Neuronal stem cell (in vitro differentiated cells): ENCODE measurements at regions not wholly inside any gene's neighbourhood (a gene's known extent, or its start where the extent isn't known, plus 50 kb on each side); places are given as distances from the start of the nearest gene placed in this dataset.

Source experiments
- DNase-seq: peaks from one replicate; pipeline ENCODE4 v3.0.0-alpha.2; 2013; ENCODE audit warnings: low spot score
- H2AFZ ChIP-seq: one replicate; pipeline ENCODE4 v1.6.1; 2013; ENCODE audit warnings: mild to moderate bottlenecking, low read length, inconsistent platforms
- H2AK5ac ChIP-seq: 2 replicates; pipeline ENCODE4 v1.6.1; 2013; ENCODE audit warnings: low read depth, mild to moderate bottlenecking, inconsistent platforms, low read length, moderate library complexity, mixed read lengths
- H2BK120ac ChIP-seq: 2 replicates; pipeline ENCODE4 v1.6.1; 2013; ENCODE audit warnings: low read depth, mild to moderate bottlenecking, inconsistent platforms, low read length, moderate library complexity, mixed read lengths
- H2BK12ac ChIP-seq: one replicate; pipeline ENCODE4 v1.6.1; 2013; ENCODE audit warnings: low read length, inconsistent platforms
- H2BK15ac ChIP-seq: 2 replicates; pipeline ENCODE4 v1.6.1; 2013; ENCODE audit warnings: mild to moderate bottlenecking, low read length, inconsistent platforms, mixed read lengths
- H2BK5ac ChIP-seq: one replicate; pipeline ENCODE4 v1.6.1; 2013; ENCODE audit warnings: inconsistent platforms, mild to moderate bottlenecking, low read length, moderate library complexity
- H3K14ac ChIP-seq: one replicate; pipeline ENCODE4 v1.6.1; 2013; ENCODE audit warnings: low read length, inconsistent platforms
- H3K18ac ChIP-seq: 2 replicates; pipeline ENCODE4 v1.6.1; 2013; ENCODE audit warnings: low read length, inconsistent platforms
- H3K23ac ChIP-seq: 2 replicates; pipeline ENCODE4 v1.6.1; 2013; ENCODE audit warnings: low read depth, mild to moderate bottlenecking, mixed read lengths, low read length, inconsistent platforms; ENCODE audit not compliant: poor library complexity
- H3K27ac ChIP-seq: replicated peaks from 3 replicates; pipeline ENCODE4 v1.5.1; 2013; ENCODE audit warnings: low read length, inconsistent platforms
- H3K27me3 ChIP-seq, 3 experiments: 2 replicates each; pipeline ENCODE4 v1.6.1; 2013; ENCODE audit warnings: low read length in 3 of 3, mild to moderate bottlenecking in 2 of 3, inconsistent platforms in 1 of 3, low read depth in 1 of 3, mixed read lengths in 1 of 3, moderate library complexity in 1 of 3; ENCODE audit not compliant: control insufficient read depth in 3 of 3, insufficient read depth in 3 of 3
- H3K36me3 ChIP-seq, 2 donors: replicated peaks in 1 of 2; 2 replicates each; pipeline ENCODE4 v1.6.1; 2013; ENCODE audit warnings: low read length in 2 of 2; ENCODE audit not compliant: control insufficient read depth in 2 of 2, insufficient read depth in 2 of 2
- H3K4ac ChIP-seq: 2 replicates; pipeline ENCODE4 v1.6.1; 2013; ENCODE audit warnings: inconsistent platforms, mild to moderate bottlenecking, low read length, moderate library complexity
- H3K4me1 ChIP-seq, 2 donors: 1 replicate in 1 of 2; 2 replicates in 1 of 2; pipeline ENCODE4 v1.6.1; 2013; ENCODE audit warnings: low read length in 2 of 2, low read depth in 1 of 2; ENCODE audit not compliant: control insufficient read depth in 2 of 2, insufficient read depth in 1 of 2
- H3K4me2 ChIP-seq: one replicate; pipeline ENCODE4 v1.6.1; 2013; ENCODE audit warnings: mild to moderate bottlenecking, low read length, inconsistent platforms; ENCODE audit not compliant: insufficient read depth, poor library complexity, severe bottlenecking
- H3K4me3 ChIP-seq, 2 donors: 2 replicates each; pipeline ENCODE4 v1.5.1; 2013; ENCODE audit warnings: low read length in 2 of 2, mild to moderate bottlenecking in 2 of 2, inconsistent platforms in 1 of 2, moderate library complexity in 1 of 2
- H3K79me1 ChIP-seq: one replicate; pipeline ENCODE4 v1.6.1; 2013; ENCODE audit warnings: low read depth, mild to moderate bottlenecking, inconsistent platforms, low read length, moderate library complexity
- H3K9ac ChIP-seq: one replicate; pipeline ENCODE4 v1.6.1; 2013; ENCODE audit warnings: mild to moderate bottlenecking, low read depth, low read length, inconsistent platforms; ENCODE audit not compliant: poor library complexity
- H3K9me3 ChIP-seq, 2 donors: replicated peaks in 1 of 2; 2 replicates each; pipeline versions ENCODE3 to v1.6.1; 2013; ENCODE audit warnings: low read length in 2 of 2, mild to moderate bottlenecking in 2 of 2, inconsistent platforms in 1 of 2, low read depth in 1 of 2, mixed read lengths in 1 of 2, moderate library complexity in 1 of 2; ENCODE audit not compliant: control insufficient read depth in 2 of 2, insufficient read depth in 1 of 2
- H4K8ac ChIP-seq: one replicate; pipeline ENCODE4 v1.6.1; 2013; ENCODE audit warnings: low read depth, mild to moderate bottlenecking, inconsistent platforms, low read length, moderate library complexity
- H4K91ac ChIP-seq: one replicate; pipeline ENCODE4 v1.6.1; 2013; ENCODE audit warnings: low read length, low read depth, mild to moderate bottlenecking, inconsistent platforms; ENCODE audit not compliant: poor library complexity
- WGBS, 2 donors: extraction: QIAGEN DNeasy Blood & Tissue Kit; methylation state at CpG; one replicate each; pipeline ENCODE4 v1.1.7; 2013; ENCODE audit warnings: missing lambda C conversion rate in 2 of 2, mixed read lengths in 1 of 2; ENCODE audit not compliant: insufficient read length in 2 of 2, insufficient replicate concordance in 1 of 2; ENCODE audit errors: extremely low coverage in 2 of 2; 5-methylcytosine and 5-hydroxymethylcytosine counted together

DNA sequence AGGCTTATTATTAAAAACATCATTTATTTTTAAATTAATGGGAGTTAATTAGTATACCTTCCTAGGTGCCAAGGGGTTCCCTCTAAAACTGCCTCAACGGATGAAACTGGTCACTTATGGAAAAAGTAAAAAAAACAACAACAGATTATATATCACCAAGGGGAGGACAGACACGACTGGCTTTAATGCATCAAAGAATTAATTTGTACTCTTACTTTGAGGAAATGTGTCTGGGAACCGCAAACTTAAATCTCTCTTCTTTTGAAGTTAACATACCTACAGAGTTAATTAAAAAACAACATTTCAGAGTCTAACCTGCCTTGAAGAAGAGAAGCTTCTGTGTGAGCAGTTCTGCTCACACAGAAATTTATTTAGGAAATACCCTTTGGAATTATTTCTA lies 354.6 kb downstream of the LRRC70 start:
- no peak overlapping the region for H2BK5ac ChIP-seq

DNA sequence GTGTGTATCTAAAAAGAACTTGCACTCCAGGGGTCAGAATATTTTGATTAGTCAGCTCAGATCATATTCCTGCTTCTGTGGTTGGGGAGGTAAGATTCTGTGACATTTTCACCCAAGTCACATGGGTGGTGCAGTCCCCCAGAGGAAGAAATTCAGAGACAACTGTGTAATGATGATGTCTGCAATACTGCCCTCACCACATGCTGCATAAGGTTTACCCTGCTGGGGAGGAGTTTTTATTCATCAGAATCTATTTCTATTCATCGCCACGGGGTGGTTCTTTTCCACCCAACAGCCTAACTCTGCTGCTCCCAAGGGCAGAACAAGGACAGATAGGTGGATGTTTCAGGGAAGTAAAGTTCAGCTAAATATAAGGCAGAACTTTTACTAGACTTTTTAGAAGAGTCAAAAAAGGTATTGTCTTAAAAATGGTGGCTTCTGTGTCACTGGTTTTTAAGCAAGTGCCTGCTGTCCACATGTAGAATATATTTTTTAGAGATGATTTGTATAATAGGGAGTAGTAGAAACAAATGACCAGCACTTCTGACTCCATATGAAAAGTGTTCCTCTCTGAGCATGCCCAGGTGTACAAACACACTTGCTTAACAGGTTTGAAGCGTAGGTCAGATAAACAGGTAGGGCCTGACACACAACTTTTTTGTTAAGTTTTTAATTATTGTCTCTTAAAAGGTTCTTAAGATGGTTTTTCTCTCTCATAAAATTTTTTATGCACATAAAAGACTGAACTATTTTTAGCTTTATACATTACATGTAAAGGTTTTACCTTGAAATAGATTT lies 352.7 kb downstream of the LRRC70 start:
- Histone ChIP-seq H3K36me3 (no peaks in the 10 kb centered on the region), H3K4me3 (no peak overlapping the region), H4K8ac (no peak overlapping the region), H3K27me3 (no peaks in the 10 kb centered on the region), H3K79me1 (no peaks in the 10 kb centered on the region), H2BK12ac (no peak overlapping the region), H2AFZ (no peak overlapping the region), H2BK120ac (no peak overlapping the region), H3K27ac (no peak overlapping the region), H2BK15ac (no peak overlapping the region), H3K4me2 (no peak overlapping the region), H3K14ac (no peak overlapping the region), H3K18ac (no peak overlapping the region), H2BK5ac (no peak overlapping the region), H3K9me3 (no peaks in the 10 kb centered on the region), H3K4ac (no peak overlapping the region), H3K23ac (no peak overlapping the region), H4K91ac (no peak overlapping the region), H3K4me1 (no peaks in the 10 kb centered on the region), H2AK5ac (no peak overlapping the region), H3K9ac (no peak overlapping the region)
- WGBS, 2 donors: no CpG with 5 or more reads among the region's 3 CpGs
- no peak for DNase-seq

More for the DNA sequence above, 354.6 kb downstream of the LRRC70 start:
- Histone ChIP-seq H3K9ac (no peak overlapping the region), H2BK120ac (no peak overlapping the region), H3K4ac (no peak overlapping the region), H2AK5ac (no peak overlapping the region), H3K36me3 (no peaks in the 10 kb centered on the region), H2BK12ac (no peak overlapping the region), H3K27me3 (no peaks in the 10 kb centered on the region), H3K18ac (no peak overlapping the region), H2BK15ac (no peak overlapping the region), H3K4me3 (no peak overlapping the region), H3K23ac (no peak overlapping the region), H3K9me3 (no peaks in the 10 kb centered on the region), H4K91ac (no peak overlapping the region), H3K14ac (no peak overlapping the region), H4K8ac (no peak overlapping the region), H3K27ac (no peak overlapping the region), H3K4me1 (no peaks in the 10 kb centered on the region), H3K79me1 (no peaks in the 10 kb centered on the region), H3K4me2 (no peak overlapping the region), H2AFZ (no peak overlapping the region)
- WGBS, 2 donors: no CpG with 5 or more reads among the region's 3 CpGs
- DNase-seq: no peak

- Histone ChIP-seq H3K23ac (no peak overlapping the region), H3K9me3 (no peaks in the 10 kb centered on the region), H4K91ac (no peak overlapping the region), H3K79me1 (no peaks in the 10 kb centered on the region), H2AFZ (no peak overlapping the region), H3K4me2 (no peak overlapping the region), H3K18ac (no peak overlapping the region), H4K8ac (no peak overlapping the region), H3K27me3 (no peaks in the 10 kb centered on the region), H2BK12ac (no peak overlapping the region), H3K4me3 (no peak overlapping the region), H3K14ac (no peak overlapping the region), H2BK120ac (no peak overlapping the region), H2BK5ac (no peak overlapping the region), H2AK5ac (no peak overlapping the region), H3K4me1 (no peaks in the 10 kb centered on the region), H3K36me3 (no peaks in the 10 kb centered on the region), H3K27ac (no peak overlapping the region), H3K9ac (no peak overlapping the region), H2BK15ac (no peak overlapping the region), H3K4ac (no peak overlapping the region)
- WGBS, 2 donors: no CpG with 5 or more reads among the region's 3 CpGs
- DNase-seq: no peak
Observed at GRCh38 chr5:62922191-62922590, 343.6 kb downstream of the LRRC70 start.

- Histone ChIP-seq H3K9ac (no peak overlapping the region), H2BK120ac (no peak overlapping the region), H3K27me3 (no peaks in the 10 kb centered on the region), H3K4ac (no peak overlapping the region), H4K8ac (no peak overlapping the region), H2AFZ (no peak overlapping the region), H3K23ac (no peak overlapping the region), H3K36me3 (no peaks in the 10 kb centered on the region), H2BK15ac (no peak overlapping the region), H3K14ac (no peak overlapping the region), H3K4me3 (no peak overlapping the region), H2AK5ac (no peak overlapping the region), H4K91ac (no peak overlapping the region), H3K27ac (no peak overlapping the region), H2BK12ac (no peak overlapping the region), H3K18ac (no peak overlapping the region), H3K79me1 (no peaks in the 10 kb centered on the region), H2BK5ac (no peak overlapping the region), H3K4me2 (no peak overlapping the region), H3K4me1 (no peaks in the 10 kb centered on the region), H3K9me3 (no peaks in the 10 kb centered on the region)
- no peak for DNase-seq
- WGBS, 2 donors: no CpG with 5 or more reads among the region's 1 CpG
Observed at GRCh38 chr5:62920856-62921255, 342.2 kb downstream of the LRRC70 start.
